Tibial nerve (tissue), 4 donors: ENCODE measurements at regions not wholly inside any gene's neighbourhood (a gene's known extent, or its start where the extent isn't known, plus 50 kb on each side); places are given as distances from the start of the nearest gene placed in this dataset.

ENCODE experiments used
- EP300 ChIP-seq, 2 donors: sonication (generic); formaldehyde crosslinking; IDR thresholded peaks; one replicate each; pipeline ENCODE4 v1.6.1; 2017; ENCODE audit warnings: antibody characterized with exemption in 2 of 2, mild to moderate bottlenecking in 1 of 2
- POLR2A ChIP-seq, 2 donors: fragments of 450-650 bp; IDR thresholded peaks; one replicate each; pipeline ENCODE4 v1.6.1; 2017; ENCODE audit warnings: antibody characterized with exemption in 2 of 2, mild to moderate bottlenecking in 2 of 2, moderate library complexity in 2 of 2
- TF ChIP-seq, protein P1 (sequence below), 5 experiments: fragments of 200-600 bp in 3 of 5; fragments of 450-650 bp in 2 of 5; sonication (generic) in 3 of 5; IDR thresholded peaks; one replicate each; pipeline ENCODE4 v1.5.1; 2016 to 2019; ENCODE audit warnings: antibody characterized with exemption in 5 of 5, mild to moderate bottlenecking in 3 of 5, moderate library complexity in 2 of 5

DNA sequence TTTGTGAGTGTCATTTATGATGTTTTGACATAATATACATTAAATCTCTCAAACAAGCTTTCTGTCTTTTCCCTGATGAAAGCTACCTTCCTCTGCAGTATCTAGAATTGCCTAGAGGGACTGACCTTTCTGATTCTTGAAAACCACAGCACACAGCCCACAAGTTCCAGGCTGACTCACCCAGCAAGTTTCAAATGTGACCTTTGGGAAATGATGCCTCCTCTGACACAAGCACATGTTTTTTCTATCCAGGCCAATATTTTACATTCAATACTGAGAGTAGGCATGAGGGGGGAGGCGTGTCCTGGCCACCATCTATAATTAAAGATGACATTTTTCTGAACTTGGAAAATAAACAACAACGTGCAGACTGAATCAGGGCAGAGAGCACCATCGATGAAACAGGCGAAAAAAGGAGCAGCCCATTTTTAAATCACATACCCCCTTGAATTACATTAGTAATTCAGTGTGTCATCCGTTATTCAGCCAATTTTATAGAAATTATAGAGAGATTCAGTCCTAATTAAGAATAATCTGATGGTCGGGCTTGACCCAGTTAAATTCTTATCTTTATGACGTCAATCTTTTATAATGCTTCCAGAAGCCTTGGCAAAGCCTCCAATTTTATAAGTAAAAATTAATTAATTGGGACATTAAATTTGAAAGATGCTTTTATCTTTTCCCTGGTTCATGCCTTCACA is 292.6 kb upstream of the CDH11 start:
- TF ChIP-seq, protein P1, sequence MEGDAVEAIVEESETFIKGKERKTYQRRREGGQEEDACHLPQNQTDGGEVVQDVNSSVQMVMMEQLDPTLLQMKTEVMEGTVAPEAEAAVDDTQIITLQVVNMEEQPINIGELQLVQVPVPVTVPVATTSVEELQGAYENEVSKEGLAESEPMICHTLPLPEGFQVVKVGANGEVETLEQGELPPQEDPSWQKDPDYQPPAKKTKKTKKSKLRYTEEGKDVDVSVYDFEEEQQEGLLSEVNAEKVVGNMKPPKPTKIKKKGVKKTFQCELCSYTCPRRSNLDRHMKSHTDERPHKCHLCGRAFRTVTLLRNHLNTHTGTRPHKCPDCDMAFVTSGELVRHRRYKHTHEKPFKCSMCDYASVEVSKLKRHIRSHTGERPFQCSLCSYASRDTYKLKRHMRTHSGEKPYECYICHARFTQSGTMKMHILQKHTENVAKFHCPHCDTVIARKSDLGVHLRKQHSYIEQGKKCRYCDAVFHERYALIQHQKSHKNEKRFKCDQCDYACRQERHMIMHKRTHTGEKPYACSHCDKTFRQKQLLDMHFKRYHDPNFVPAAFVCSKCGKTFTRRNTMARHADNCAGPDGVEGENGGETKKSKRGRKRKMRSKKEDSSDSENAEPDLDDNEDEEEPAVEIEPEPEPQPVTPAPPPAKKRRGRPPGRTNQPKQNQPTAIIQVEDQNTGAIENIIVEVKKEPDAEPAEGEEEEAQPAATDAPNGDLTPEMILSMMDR (IDR thresholded peaks at IDR 0.05) = no peak
- TF ChIP-seq POLR2A (IDR thresholded peaks at IDR 0.05) = no peak
- TF ChIP-seq EP300 (IDR thresholded peaks at IDR 0.05) = no peak
